ENCODE measurements at regions not wholly inside any gene's neighbourhood (a gene's known extent, or its start where the extent isn't known, plus 50 kb on each side); places are given as distances from the start of the nearest gene placed in this dataset.

DNA sequence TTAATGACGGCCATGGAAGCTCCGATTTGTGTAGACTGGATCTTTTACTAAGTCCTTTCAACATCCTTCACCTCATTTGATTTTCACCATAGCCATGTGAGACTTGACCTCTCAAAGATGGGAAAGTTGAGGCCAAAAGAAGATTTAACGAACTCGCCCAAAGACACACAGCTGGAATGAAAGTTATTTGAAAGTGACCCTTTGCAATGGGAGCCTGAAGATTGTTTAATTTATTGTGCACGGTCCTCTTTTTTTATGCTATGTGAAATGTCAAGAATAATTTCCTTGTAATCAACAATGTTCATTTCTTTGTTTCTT, 58.0 kb upstream of the COPS8 start:
- no peak for DNase-seq (ENCODE audit: low spot score)

DNA sequence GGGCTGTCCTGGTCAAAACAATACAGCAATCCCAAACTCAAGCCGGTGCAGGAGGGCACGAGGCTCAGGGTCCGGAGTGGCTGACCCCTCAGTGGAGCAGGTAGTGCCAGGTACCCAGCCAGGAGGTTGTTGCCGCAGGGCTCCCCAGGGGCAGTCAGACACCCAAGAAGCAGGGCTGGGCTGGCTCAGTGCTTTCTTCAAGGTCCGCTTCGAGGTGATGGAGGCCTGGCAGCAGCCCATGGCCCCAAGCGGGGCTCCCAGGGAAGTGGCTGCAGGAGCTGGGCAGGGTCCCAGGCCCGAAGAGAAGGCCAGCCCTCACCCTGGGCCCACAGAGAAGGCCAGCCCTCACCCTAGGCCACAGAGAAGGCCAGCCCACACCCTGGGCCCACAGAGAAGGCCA, 55.3 kb upstream of the COPS8 start:
- DNase-seq (ENCODE audit: low spot score) = no peak

DNA sequence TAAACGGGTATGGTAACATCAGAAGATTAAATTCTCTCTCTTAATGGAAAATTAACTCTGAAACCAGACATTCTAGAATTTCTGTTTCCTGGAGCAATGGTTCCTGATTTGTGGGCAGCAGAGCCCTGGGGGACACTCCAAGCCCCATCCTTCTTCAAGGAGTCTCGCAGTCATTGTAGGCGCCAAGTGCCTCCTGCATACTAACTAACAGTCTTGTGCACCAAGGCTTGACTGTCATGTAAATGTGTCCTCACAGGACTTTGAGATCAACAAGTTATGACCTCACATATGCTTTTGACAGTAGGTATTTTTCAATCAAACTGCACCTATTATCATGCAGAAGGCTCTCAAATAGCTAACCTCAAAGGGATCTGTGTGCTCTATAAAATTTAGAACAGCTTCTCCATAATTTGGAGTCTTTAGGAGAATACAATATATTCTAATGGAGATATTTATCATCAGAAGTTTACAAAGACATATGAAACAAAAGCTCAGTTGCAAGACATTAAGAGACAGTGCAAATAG, 52.1 kb upstream of the COPS8 start:
- no peak for DNase-seq (ENCODE audit: low spot score)

DNA sequence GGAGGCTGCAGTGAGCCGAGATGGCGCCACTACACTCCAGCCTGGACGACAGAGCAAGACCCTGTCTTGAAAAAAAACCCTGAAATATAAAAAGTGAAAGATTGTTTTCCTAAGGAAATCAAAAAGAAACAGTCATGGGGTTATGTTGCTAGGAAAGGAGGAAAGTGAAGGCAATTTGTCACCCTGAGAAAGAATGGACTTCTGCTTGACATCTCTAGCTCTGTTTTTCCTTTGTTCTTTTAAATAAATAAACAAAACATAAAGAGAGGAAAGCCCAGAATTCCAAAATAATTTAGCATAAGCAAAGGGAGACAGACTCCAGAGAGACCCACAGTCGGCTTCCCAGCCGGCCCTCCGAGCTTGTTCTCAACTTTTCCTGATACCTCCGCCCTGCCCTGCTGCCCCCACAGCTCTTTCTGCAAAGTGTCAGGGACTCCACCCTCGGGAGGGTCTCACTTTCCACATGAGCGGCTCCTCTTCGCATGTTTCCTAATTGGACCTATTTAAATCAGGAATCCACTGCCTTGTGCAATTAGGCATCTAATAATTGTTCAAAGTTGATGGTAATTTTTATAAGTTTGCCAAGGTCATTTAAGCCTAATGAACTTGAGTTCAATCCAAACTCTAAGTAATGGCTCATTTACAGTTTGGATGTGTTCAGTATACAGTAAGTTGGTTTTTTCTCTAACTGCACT, 49.8 kb upstream of the COPS8 start:
- DNase-seq (ENCODE audit: low spot score) = no peak

Small RNAs in the stretch of these regions (small RNA-seq; reads per million reads assigned to genes)
- gene RNU6-1051P = 0 reads per million in 2 experiments

Data from SK-N-DZ (cell line).